Neural cell (in vitro differentiated cells): ENCODE measurements at regions not wholly inside any gene's neighbourhood (a gene's known extent, or its start where the extent isn't known, plus 50 kb on each side); places are given as distances from the start of the nearest gene placed in this dataset.

Source experiments
- H2AFZ ChIP-seq: fragments of 200-600, 300-800 bp; sonication (generic), shearing (Covaris generic); 2 replicates; pipeline ENCODE4 v1.6.0; 2014; ENCODE audit warnings: low read depth, mild to moderate bottlenecking, antibody characterized with exemption, low read length, moderate library complexity
- H3F3A ChIP-seq: fragments of 200-600 bp; shearing (Covaris generic); 2 replicates; pipeline ENCODE4 v1.6.1; 2016; ENCODE audit warnings: mild to moderate bottlenecking, moderate library complexity, mixed read lengths, antibody characterized with exemption, low read length; ENCODE audit not compliant: insufficient read depth, poor library complexity, severe bottlenecking
- H3K27ac ChIP-seq: fragments of 200-600, 300-800 bp; sonication (generic), shearing (Covaris generic); 2 replicates; pipeline ENCODE4 v1.5.1; 2014; ENCODE audit warnings: mild to moderate bottlenecking, low read length, moderate library complexity
- H3K27me3 ChIP-seq: fragments of 300-800, 200-600 bp; sonication (generic), shearing (Covaris generic); 2 replicates; pipeline ENCODE4 v1.6.0; 2014; ENCODE audit warnings: mild to moderate bottlenecking, low read depth, low read length, moderate library complexity; ENCODE audit not compliant: insufficient read depth
- H3K36me3 ChIP-seq: fragments of 300-800, 200-600 bp; sonication (generic), shearing (Covaris generic); 2 replicates; pipeline ENCODE4 v1.5.1; 2014; ENCODE audit warnings: mild to moderate bottlenecking, antibody characterized with exemption, low read length, moderate library complexity; ENCODE audit not compliant: insufficient read depth
- H3K4me2 ChIP-seq: fragments of 300-800, 200-600 bp; sonication (generic), shearing (Covaris generic); 2 replicates; pipeline ENCODE4 v1.6.0; 2014; ENCODE audit warnings: mild to moderate bottlenecking, low read length
- H3K4me3 ChIP-seq: fragments of 300-800, 200-600 bp; sonication (generic), shearing (Covaris generic); 2 replicates; pipeline ENCODE4 v1.5.1; 2014; ENCODE audit warnings: mild to moderate bottlenecking, low read length, moderate library complexity
- H3K79me2 ChIP-seq: fragments of 200-600 bp; shearing (Covaris generic); replicated peaks from 2 replicates; pipeline ENCODE4 v1.6.0; 2014; ENCODE audit warnings: mild to moderate bottlenecking, low read length, moderate library complexity; ENCODE audit not compliant: insufficient read depth
- H3K9ac ChIP-seq: fragments of 300-800, 200-600 bp; sonication (generic), shearing (Covaris generic); 2 replicates; pipeline ENCODE4 v1.6.1; 2016; ENCODE audit warnings: mild to moderate bottlenecking, low read length, mixed read lengths
- H3K9me2 ChIP-seq: fragments of 200-600 bp; shearing (Covaris generic); 2 replicates; pipeline ENCODE4 v1.6.1; 2016; ENCODE audit warnings: mild to moderate bottlenecking, low read length, mixed read lengths; ENCODE audit not compliant: insufficient read depth
- H3K9me3 ChIP-seq: fragments of 200-600, 300-800 bp; sonication (generic), shearing (Covaris generic); 2 replicates; pipeline ENCODE4 v1.6.1; 2016; ENCODE audit warnings: mild to moderate bottlenecking, mixed run types, low read length, moderate library complexity, mixed read lengths
- H4K20me1 ChIP-seq: fragments of 200-600 bp; shearing (Covaris generic); 2 replicates; pipeline ENCODE4 v1.6.1; 2016; ENCODE audit warnings: mild to moderate bottlenecking, mixed run types; ENCODE audit not compliant: insufficient read depth
- CTCF ChIP-seq: fragments of 450-650 bp; IDR thresholded peaks from 2 replicates; pipeline ENCODE4 v1.5.1; 2014; ENCODE audit warnings: antibody characterized with exemption, mild to moderate bottlenecking, moderate library complexity; ENCODE audit not compliant: poor library complexity, severe bottlenecking
- EP300 ChIP-seq: fragments of 450-650 bp; conservative IDR thresholded peaks from 2 replicates; pipeline ENCODE4 v1.6.1; 2014; ENCODE audit warnings: antibody characterized with exemption, mild to moderate bottlenecking, moderate library complexity; ENCODE audit not compliant: poor library complexity, severe bottlenecking
- EZH2 ChIP-seq: fragments of 200-600, 300-800 bp; shearing (Covaris generic), sonication (generic); IDR thresholded peaks from 2 replicates; pipeline ENCODE4 v1.6.1; 2014; ENCODE audit warnings: antibody characterized with exemption, low read length, borderline replicate concordance, mild to moderate bottlenecking; ENCODE audit not compliant: insufficient read depth, poor library complexity, severe bottlenecking
- MXI1 ChIP-seq: fragments of 450-650 bp; conservative IDR thresholded peaks from 2 replicates; pipeline ENCODE4 v1.6.1; 2014; ENCODE audit warnings: antibody characterized with exemption, mild to moderate bottlenecking; ENCODE audit not compliant: poor library complexity, severe bottlenecking
- POLR2AphosphoS5 ChIP-seq: IDR thresholded peaks from 2 replicates; pipeline ENCODE4 v1.6.1; 2012
- RAD21 ChIP-seq: fragments of 450-650 bp; conservative IDR thresholded peaks from 2 replicates; pipeline ENCODE4 v1.6.1; 2014; ENCODE audit warnings: antibody characterized with exemption, mild to moderate bottlenecking, moderate library complexity
- REST ChIP-seq: IDR thresholded peaks from 2 replicates; pipeline ENCODE4 v1.6.1; 2012; ENCODE audit warnings: borderline replicate concordance
- SMC3 ChIP-seq: fragments of 450-650 bp; conservative IDR thresholded peaks from 2 replicates; pipeline ENCODE4 v1.6.1; 2014; ENCODE audit warnings: antibody characterized with exemption, mild to moderate bottlenecking, moderate library complexity; ENCODE audit not compliant: poor library complexity
- TAF1 ChIP-seq: IDR thresholded peaks from 2 replicates; pipeline ENCODE4 v1.6.1; 2012; ENCODE audit warnings: low read depth

- H3K9me2 ChIP-seq, result no peaks in the 10 kb centered on the region
- TF ChIP-seq EP300, result no peak
- TF ChIP-seq CTCF, result no peak
- no peak for TF ChIP-seq REST
- TF ChIP-seq MXI1, result no peak
- TF ChIP-seq SMC3, result no peak
- TF ChIP-seq EZH2, result no peak
- no peak for TF ChIP-seq RAD21
- no peak for TF ChIP-seq TAF1
- no peak for TF ChIP-seq POLR2AphosphoS5
- H3K27ac ChIP-seq, result no peak overlapping the region
- no peaks in the 10 kb centered on the region for H3F3A ChIP-seq
- no peaks in the 10 kb centered on the region for H3K27me3 ChIP-seq
- H3K4me3 ChIP-seq, result no peak overlapping the region
- H3K79me2 ChIP-seq, result no peaks in the 10 kb centered on the region
- H3K4me2 ChIP-seq, result no peak overlapping the region
- H3K9ac ChIP-seq, result no peak overlapping the region
- H2AFZ ChIP-seq, result no peak overlapping the region
- no peaks in the 10 kb centered on the region for H3K36me3 ChIP-seq
- no peaks in the 10 kb centered on the region for H4K20me1 ChIP-seq
- H3K9me3 ChIP-seq, result no peaks in the 10 kb centered on the region
These were observed 299.1 kb upstream of the TSHZ3 start for GRCh38 chr19:31648347-31648746.

- H3K9me3 ChIP-seq, result no peaks in the 10 kb centered on the region
- no peaks in the 10 kb centered on the region for H3K27me3 ChIP-seq
- H4K20me1 ChIP-seq, result no peaks in the 10 kb centered on the region
- no peak overlapping the region for H3K9ac ChIP-seq
- H3K36me3 ChIP-seq, result no peaks in the 10 kb centered on the region
- no peak overlapping the region for H3K27ac ChIP-seq
- no peaks in the 10 kb centered on the region for H3K9me2 ChIP-seq
- TF ChIP-seq POLR2AphosphoS5, result no peak
- no peak for TF ChIP-seq RAD21
- TF ChIP-seq REST, result no peak
- no peak for TF ChIP-seq CTCF
- no peak for TF ChIP-seq EP300
- TF ChIP-seq SMC3, result no peak
- TF ChIP-seq EZH2, result no peak
- no peak for TF ChIP-seq TAF1
- no peak for TF ChIP-seq MXI1
- H3K4me2 ChIP-seq, result no peak overlapping the region
- no peaks in the 10 kb centered on the region for H3F3A ChIP-seq
- H3K4me3 ChIP-seq, result no peak overlapping the region
- H3K79me2 ChIP-seq, result no peaks in the 10 kb centered on the region
- H2AFZ ChIP-seq, result no peak overlapping the region
These were observed 307.3 kb upstream of the TSHZ3 start for GRCh38 chr19:31656507-31656906.
